HL-60/S4 (cell line): ENCODE measurements at regions not wholly inside any gene's neighbourhood (a gene's known extent, or its start where the extent isn't known, plus 50 kb on each side); places are given as distances from the start of the nearest gene placed in this dataset.

ENCODE experiments used
- in situ Hi-C: fragments of 300-500 bp; cut with MboI; formaldehyde crosslinking; loops from 2 replicates; pipeline ENCODE4 v1.14.3; 2022; ENCODE audit warnings: low sequenced_read_pairs

GRCh38 chr2:120785228-120785966 is 49.7 kb downstream of the GLI2 start:
- in situ Hi-C loops, result no loop called here

GRCh38 chr2:120786038-120786960 is 50.6 kb downstream of the GLI2 start:
- in situ Hi-C loops, result no loop called here

- in situ Hi-C loops, result no loop called here
Observed at GRCh38 chr2:120787111-120787821, 51.6 kb downstream of the GLI2 start.

GRCh38 chr2:120787822-120788700 is 52.4 kb downstream of the GLI2 start:
- in situ Hi-C loops, result no loop called here

- in situ Hi-C loops, result no loop called here
Observed at GRCh38 chr2:120791243-120791961, 55.7 kb downstream of the GLI2 start.

GRCh38 chr2:120791962-120792297 is 56.3 kb downstream of the GLI2 start:
- in situ Hi-C loops, result no loop called here

- in situ Hi-C loops, result no loop called here
Observed at GRCh38 chr2:120793682-120794403, 58.2 kb downstream of the GLI2 start.

- in situ Hi-C loops, result no loop called here
Observed at GRCh38 chr2:120794716-120795115, 59.0 kb downstream of the GLI2 start.

- in situ Hi-C loops, result no loop called here
Observed at GRCh38 chr2:120796094-120796493, 60.4 kb downstream of the GLI2 start.

GRCh38 chr2:120797421-120798221 is 62.0 kb downstream of the GLI2 start:
- in situ Hi-C loops, result no loop called here

- in situ Hi-C loops, result no loop called here
Observed at GRCh38 chr2:120798567-120799247, 63.0 kb downstream of the GLI2 start.

GRCh38 chr2:120802158-120802557 is 66.5 kb downstream of the GLI2 start:
- in situ Hi-C loops, result no loop called here

- in situ Hi-C loops, result no loop called here
Observed at GRCh38 chr2:120802867-120803484, 67.3 kb downstream of the GLI2 start.

- in situ Hi-C loops, result no loop called here
Observed at GRCh38 chr2:120803764-120804335, 68.2 kb downstream of the GLI2 start.

- in situ Hi-C loops, result no loop called here
Observed at GRCh38 chr2:120804459-120804858, 68.8 kb downstream of the GLI2 start.

- in situ Hi-C loops, result no loop called here
Observed at GRCh38 chr2:120805011-120805410, 69.3 kb downstream of the GLI2 start.

- in situ Hi-C loops, result no loop called here
Observed at GRCh38 chr2:120805602-120806001, 69.9 kb downstream of the GLI2 start.
